RWPE2 (cell line): ENCODE measurements at regions not wholly inside any gene's neighbourhood (a gene's known extent, or its start where the extent isn't known, plus 50 kb on each side); places are given as distances from the start of the nearest gene placed in this dataset.

Experiments
- ATAC-seq: fragments of 200-7000 bp; cut with Tn5 transposase; 3 replicates; pipeline ENCODE4 v1.9.1; 2021; ENCODE audit warnings: low read depth
- DNase-seq: peaks from one replicate; pipeline ENCODE4 v3.0.0-alpha.2; 2020; ENCODE audit warnings: low spot score
- H3K27ac ChIP-seq: fragments of 450-650 bp; 2 replicates; pipeline ENCODE4 v1.5.1; 2017; ENCODE audit warnings: mild to moderate bottlenecking; ENCODE audit not compliant: poor library complexity, severe bottlenecking
- H3K27me3 ChIP-seq: fragments of 250-450 bp; sonication (Bioruptor Pico); 2 replicates; pipeline ENCODE4 v1.5.1; 2021; ENCODE audit warnings: mild to moderate bottlenecking, moderate library complexity; ENCODE audit not compliant: insufficient read depth, poor library complexity, severe bottlenecking
- H3K36me3 ChIP-seq: fragments of 250-450 bp; sonication (Bioruptor Pico); 2 replicates; pipeline ENCODE4 v1.5.1; 2020; ENCODE audit warnings: low read depth, mild to moderate bottlenecking, moderate library complexity
- H3K4me1 ChIP-seq: fragments of 250-450 bp; sonication (Bioruptor Pico); 2 replicates; pipeline ENCODE4 v1.5.1; 2021; ENCODE audit warnings: mild to moderate bottlenecking, moderate library complexity; ENCODE audit not compliant: insufficient read depth, poor library complexity, severe bottlenecking
- H3K4me3 ChIP-seq: fragments of 250-450 bp; sonication (Bioruptor Pico); 2 replicates; pipeline ENCODE4 v1.5.1; 2021; ENCODE audit warnings: mild to moderate bottlenecking, moderate library complexity; ENCODE audit not compliant: severe bottlenecking
- H3K9me3 ChIP-seq: fragments of 250-450 bp; sonication (Bioruptor Pico); 2 replicates; pipeline ENCODE4 v1.5.1; 2021; ENCODE audit warnings: mild to moderate bottlenecking, moderate library complexity; ENCODE audit not compliant: severe bottlenecking
- CTCF ChIP-seq: fragments of 450-650 bp; IDR thresholded peaks from one replicate; pipeline ENCODE4 v1.5.1; 2017; ENCODE audit warnings: mild to moderate bottlenecking, moderate library complexity; ENCODE audit not compliant: poor library complexity, severe bottlenecking

- no peak overlapping the region for H3K27ac ChIP-seq
- H3K36me3 ChIP-seq, result no peaks in the 10 kb centered on the region
- DNase-seq (no peak), ATAC-seq (no peak)
- no peak overlapping the region for H3K4me3 ChIP-seq
- H3K9me3 ChIP-seq, result no peaks in the 10 kb centered on the region
- no peaks in the 10 kb centered on the region for H3K4me1 ChIP-seq
- H3K27me3 ChIP-seq, result no peaks in the 10 kb centered on the region
- no peak for TF ChIP-seq CTCF
Observed at GRCh38 chr5:123732257-123732656, 220.3 kb downstream of the CSNK1G3 start.

- Histone ChIP-seq H3K9me3 (no peaks in the 10 kb centered on the region), H3K27ac (no peak overlapping the region), H3K36me3 (no peaks in the 10 kb centered on the region), H3K4me3 (no peak overlapping the region), H3K4me1 (no peaks in the 10 kb centered on the region), H3K27me3 (no peaks in the 10 kb centered on the region)
- TF ChIP-seq CTCF, result no peak
- DNase-seq (no peak), ATAC-seq (no peak)
Observed at GRCh38 chr5:123722451-123722850, 210.5 kb downstream of the CSNK1G3 start.

GRCh38 chr5:123721675-123722276 is 209.8 kb downstream of the CSNK1G3 start:
- no peak overlapping the region for H3K4me3 ChIP-seq
- H3K27me3 ChIP-seq, result no peaks in the 10 kb centered on the region
- no peak overlapping the region for H3K27ac ChIP-seq
- H3K36me3 ChIP-seq, result no peaks in the 10 kb centered on the region
- H3K4me1 ChIP-seq, result no peaks in the 10 kb centered on the region
- H3K9me3 ChIP-seq, result no peaks in the 10 kb centered on the region
- DNase-seq (no peak), ATAC-seq (no peak)
- TF ChIP-seq CTCF, result no peak

GRCh38 chr5:123720955-123721354 is 209.0 kb downstream of the CSNK1G3 start:
- H3K27ac ChIP-seq, result no peak overlapping the region
- ATAC-seq, result no peak
- no peaks in the 10 kb centered on the region for H3K27me3 ChIP-seq
- no peaks in the 10 kb centered on the region for H3K36me3 ChIP-seq
- DNase-seq, result no peak
- TF ChIP-seq CTCF, result no peak
- no peaks in the 10 kb centered on the region for H3K4me1 ChIP-seq
- no peak overlapping the region for H3K4me3 ChIP-seq
- H3K9me3 ChIP-seq, result no peaks in the 10 kb centered on the region

- no peaks in the 10 kb centered on the region for H3K4me1 ChIP-seq
- no peaks in the 10 kb centered on the region for H3K9me3 ChIP-seq
- H3K36me3 ChIP-seq, result no peaks in the 10 kb centered on the region
- H3K27ac ChIP-seq, result no peak overlapping the region
- no peak for DNase-seq
- no peaks in the 10 kb centered on the region for H3K27me3 ChIP-seq
- no peak for ATAC-seq
- no peak for TF ChIP-seq CTCF
- no peak overlapping the region for H3K4me3 ChIP-seq
Observed at GRCh38 chr5:123720339-123720738, 208.4 kb downstream of the CSNK1G3 start.
